Erythroblast (primary cell): ENCODE measurements at regions not wholly inside any gene's neighbourhood (a gene's known extent, or its start where the extent isn't known, plus 50 kb on each side); places are given as distances from the start of the nearest gene placed in this dataset.

ENCODE experiments used
- DNase-seq, 2 experiments: peaks; one replicate each; lab custom pipeline; 2025; lab: John Stamatoyannopoulos, UW
- GATA1 ChIP-seq: IDR thresholded peaks from 2 replicates; pipeline ENCODE4 v1.6.1; 2011; ENCODE audit warnings: low read depth, mild to moderate bottlenecking, control low read depth, low read length, moderate library complexity
- POLR2A ChIP-seq: IDR thresholded peaks from 2 replicates; pipeline ENCODE4 v1.6.1; 2011; ENCODE audit warnings: mild to moderate bottlenecking, low read length

GRCh38 chr17:65455972-65456343 lies 105.5 kb downstream of the AXIN2 start:
- DNase-seq = no peak
- no peak for TF ChIP-seq GATA1
- no peak for TF ChIP-seq POLR2A

- DNase-seq = no peak
- TF ChIP-seq GATA1 (no peak), POLR2A (no peak)
These were observed 106.1 kb downstream of the AXIN2 start for GRCh38 chr17:65455154-65455971.

GRCh38 chr17:65453204-65453931 lies 108.1 kb downstream of the AXIN2 start:
- TF ChIP-seq POLR2A (no peak), GATA1 (no peak)
- DNase-seq = no peak

DNA sequence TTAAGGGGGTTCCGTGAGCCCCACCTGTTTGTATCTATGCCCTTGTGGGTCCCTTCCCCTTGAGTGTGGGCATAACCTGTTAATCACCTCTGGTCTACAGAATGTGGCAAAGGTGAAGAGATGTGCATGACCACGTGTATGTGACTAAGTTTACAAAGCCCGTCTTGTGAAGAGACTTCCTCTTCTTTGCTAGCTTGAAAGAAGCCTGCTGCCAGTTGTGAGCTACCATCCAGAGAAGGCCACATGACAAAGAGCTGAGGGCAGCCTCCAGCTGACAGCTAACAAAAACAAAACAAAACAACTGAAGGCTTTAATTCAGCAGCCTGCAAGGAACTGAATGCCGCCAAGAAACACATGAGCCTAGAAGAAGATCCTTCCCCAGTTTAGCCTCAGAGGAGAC lies 112.0 kb downstream of the AXIN2 start:
- DNase-seq = no peak
- TF ChIP-seq GATA1 = no peak
- TF ChIP-seq POLR2A = no peak

DNA sequence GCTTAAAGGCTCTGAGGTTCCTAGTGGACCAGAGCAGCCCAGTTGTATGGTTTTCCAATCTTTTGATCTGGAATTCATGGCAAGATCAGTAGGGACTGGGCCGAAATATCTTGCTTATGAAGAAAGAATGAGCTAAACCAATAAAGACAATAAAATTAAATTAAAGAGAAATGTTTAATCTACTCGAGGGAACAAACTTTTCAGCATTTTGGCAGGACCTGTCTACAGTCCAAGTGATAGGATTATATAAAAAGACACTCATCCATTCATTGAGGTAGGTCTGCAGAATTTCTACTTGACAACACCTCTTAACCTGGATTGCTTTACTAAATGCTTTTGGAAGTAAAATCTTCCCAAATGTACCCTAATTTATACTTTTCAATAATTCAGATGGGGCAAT lies 113.6 kb downstream of the AXIN2 start:
- no peak for DNase-seq

GRCh38 chr17:65446838-65447526 lies 114.5 kb downstream of the AXIN2 start:
- TF ChIP-seq POLR2A (no peak), GATA1 (no peak)

More for the DNA sequence above, 113.6 kb downstream of the AXIN2 start:
- no peak for TF ChIP-seq POLR2A
- TF ChIP-seq GATA1 = no peak

GRCh38 chr17:65446043-65446442 lies 115.4 kb downstream of the AXIN2 start:
- DNase-seq = no peak
- TF ChIP-seq POLR2A (no peak), GATA1 (no peak)

More at GRCh38 chr17:65446838-65447526, 114.5 kb downstream of the AXIN2 start:
- no peak for DNase-seq

DNA sequence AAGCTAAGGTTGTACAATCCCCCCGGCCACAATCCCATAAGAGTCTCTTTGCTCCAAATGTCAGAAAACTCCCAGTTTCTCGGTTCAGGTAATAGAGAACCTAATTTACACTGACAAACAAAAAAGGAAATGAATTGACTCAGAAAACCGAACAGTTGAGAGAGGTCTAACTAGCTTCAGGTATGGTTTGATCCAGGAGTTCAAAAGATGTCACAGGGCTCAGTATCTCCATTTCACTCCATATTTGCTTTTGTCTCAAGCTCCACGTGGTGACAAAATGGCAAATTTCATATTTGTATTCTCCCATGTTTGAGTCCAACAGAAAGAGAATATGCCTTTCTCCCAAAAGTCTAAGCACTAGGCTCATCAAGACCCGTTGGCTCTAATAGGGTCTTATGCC lies 117.4 kb downstream of the AXIN2 start:
- TF ChIP-seq POLR2A (no peak), GATA1 (no peak)
- DNase-seq = no peak

- TF ChIP-seq POLR2A (no peak), GATA1 (no peak)
- no peak for DNase-seq
These were observed 118.8 kb downstream of the AXIN2 start for GRCh38 chr17:65442691-65443090.

DNA sequence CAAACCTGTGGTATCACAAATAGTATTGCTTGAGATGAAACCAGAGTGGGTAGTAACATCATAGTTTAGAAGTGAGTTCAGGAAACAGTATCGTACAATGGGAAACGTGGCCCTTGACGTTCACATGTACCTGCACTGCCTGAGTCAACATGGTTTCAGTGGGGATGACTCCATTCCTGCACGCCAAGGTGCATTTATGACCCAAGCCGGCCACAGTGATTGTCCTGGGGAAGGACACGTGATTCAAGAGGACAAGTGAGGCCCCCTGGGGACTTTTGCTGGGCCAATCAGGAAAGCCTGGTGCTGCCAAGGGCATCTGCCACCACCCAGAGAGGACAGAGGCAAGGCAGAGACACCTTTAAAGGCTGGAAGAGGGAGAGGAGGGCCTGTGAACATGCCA lies 119.2 kb downstream of the AXIN2 start:
- TF ChIP-seq POLR2A (no peak), GATA1 (no peak)
- no peak for DNase-seq

GRCh38 chr17:65441053-65441605 lies 120.3 kb downstream of the AXIN2 start:
- TF ChIP-seq POLR2A = no peak
- TF ChIP-seq GATA1 = no peak

GRCh38 chr17:65438708-65439294 lies 122.6 kb downstream of the AXIN2 start:
- DNase-seq = no peak
- no peak for TF ChIP-seq POLR2A
- TF ChIP-seq GATA1 = no peak

More at GRCh38 chr17:65441053-65441605, 120.3 kb downstream of the AXIN2 start:
- no peak for DNase-seq

DNA sequence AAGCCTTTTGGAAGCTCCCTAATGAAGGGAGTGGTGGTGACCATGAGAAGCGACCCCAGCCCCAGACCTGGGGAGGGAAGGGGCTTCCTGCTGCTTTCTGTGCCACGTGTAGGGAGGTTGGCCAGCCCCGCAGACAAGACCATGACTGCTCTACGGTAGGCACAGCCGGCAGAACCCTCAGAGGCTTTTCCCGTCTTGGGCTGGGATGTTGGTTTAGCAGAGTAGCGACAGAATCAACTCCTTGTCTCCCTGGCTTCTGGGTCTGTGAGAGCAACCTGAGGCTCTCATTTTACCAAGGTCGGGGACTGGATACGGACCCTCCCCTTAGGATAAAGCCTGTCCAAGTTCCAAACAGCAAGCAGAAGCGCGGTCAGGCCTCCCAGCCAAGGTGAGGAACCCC lies 123.3 kb downstream of the AXIN2 start:
- DNase-seq = no peak
- no peak for TF ChIP-seq GATA1
- no peak for TF ChIP-seq POLR2A
